ENCODE measurements at regions not wholly inside any gene's neighbourhood (a gene's known extent, or its start where the extent isn't known, plus 50 kb on each side); places are given as distances from the start of the nearest gene placed in this dataset.
"Not testable (repeated sequence)": the region's sequence is repeated elsewhere in the genome, so short reads cannot be mapped to it uniquely, and the experiment has no call there.

DNA sequence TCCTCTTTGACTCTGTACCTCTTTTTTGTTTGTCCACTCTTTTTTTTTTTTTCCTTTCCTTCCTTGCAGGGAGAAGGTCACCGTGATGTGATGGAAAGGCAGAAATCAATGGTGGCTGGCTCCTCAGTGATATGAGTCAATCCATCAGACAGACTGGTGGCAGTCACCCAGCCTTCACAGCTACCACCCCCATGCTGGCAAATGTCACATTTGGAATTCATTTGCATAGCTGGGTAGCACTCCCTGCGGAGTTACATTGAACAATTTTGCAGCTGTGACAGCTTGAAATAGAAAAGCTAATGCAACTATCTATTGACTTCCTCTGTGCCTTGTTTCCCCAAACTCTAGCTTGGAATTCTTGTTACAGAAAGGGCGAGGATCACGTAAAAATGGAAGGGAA is 668.4 kb downstream of the C6orf118 start:
- no peak for DNase-seq (ENCODE audit: extremely low spot score)
- CTCF ChIA-PET = no interaction called here
- POLR2A ChIA-PET = no interaction called here
- TF ChIP-seq LEF1 (IDR thresholded peaks at IDR 0.05; ENCODE audit: borderline replicate concordance) = no peak
- TF ChIP-seq, protein P1, sequence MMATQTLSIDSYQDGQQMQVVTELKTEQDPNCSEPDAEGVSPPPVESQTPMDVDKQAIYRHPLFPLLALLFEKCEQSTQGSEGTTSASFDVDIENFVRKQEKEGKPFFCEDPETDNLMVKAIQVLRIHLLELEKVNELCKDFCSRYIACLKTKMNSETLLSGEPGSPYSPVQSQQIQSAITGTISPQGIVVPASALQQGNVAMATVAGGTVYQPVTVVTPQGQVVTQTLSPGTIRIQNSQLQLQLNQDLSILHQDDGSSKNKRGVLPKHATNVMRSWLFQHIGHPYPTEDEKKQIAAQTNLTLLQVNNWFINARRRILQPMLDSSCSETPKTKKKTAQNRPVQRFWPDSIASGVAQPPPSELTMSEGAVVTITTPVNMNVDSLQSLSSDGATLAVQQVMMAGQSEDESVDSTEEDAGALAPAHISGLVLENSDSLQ (IDR thresholded peaks at IDR 0.05) = no peak
- TF ChIP-seq SUZ12 (IDR thresholded peaks at IDR 0.05) = no peak
- no peak for TF ChIP-seq FOXA1 (IDR thresholded peaks at IDR 0.05)
- TF ChIP-seq BHLHE40 (IDR thresholded peaks at IDR 0.05; ENCODE audit: borderline replicate concordance) = no peak
- TF ChIP-seq HDGF (IDR thresholded peaks at IDR 0.05; ENCODE audit: borderline replicate concordance) = no peak
- no peak for TF ChIP-seq TARDBP (IDR thresholded peaks at IDR 0.05)
- TF ChIP-seq FOXK2 (IDR thresholded peaks at IDR 0.05) = no peak
- TF ChIP-seq CTBP1 (IDR thresholded peaks at IDR 0.05; ENCODE audit: borderline replicate concordance) = no peak
- TF ChIP-seq ZNF384 (IDR thresholded peaks at IDR 0.05) = no peak

DNA sequence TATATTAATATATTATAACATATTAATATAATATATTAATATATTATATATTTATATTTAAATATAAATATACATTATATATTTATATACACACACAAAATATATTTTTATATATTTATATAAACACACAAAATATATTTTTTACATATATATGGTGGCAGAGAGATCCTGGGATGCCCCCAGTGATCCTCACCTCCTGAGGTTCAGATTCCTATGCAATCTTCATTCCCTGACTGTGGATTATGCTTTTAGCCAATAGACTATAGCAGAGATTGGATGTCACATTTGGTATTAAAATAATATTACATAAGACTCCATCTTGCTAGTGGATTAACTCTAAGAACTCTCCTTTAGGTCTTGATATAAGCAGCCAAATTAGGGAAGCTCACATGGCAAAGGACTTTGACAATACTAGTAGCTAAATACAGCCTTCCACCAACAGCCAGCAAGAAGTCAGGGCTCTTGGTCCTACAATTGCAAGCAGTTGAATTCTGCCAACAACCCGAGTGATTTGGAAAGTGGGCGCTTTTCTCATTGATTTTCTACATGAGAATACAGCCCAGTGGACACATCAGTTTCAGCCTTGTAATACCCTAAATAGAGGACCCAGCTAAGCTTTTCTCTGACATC is 681.0 kb downstream of the C6orf118 start:
- ChIA-PET CTCF (no interaction called here), POLR2A (no interaction called here)
- TF ChIP-seq FOXK2 (IDR thresholded peaks at IDR 0.05) = no peak
- TF ChIP-seq CTBP1 (IDR thresholded peaks at IDR 0.05; ENCODE audit: borderline replicate concordance) = no peak
- TF ChIP-seq, protein P1 (IDR thresholded peaks at IDR 0.05) = no peak
- TF ChIP-seq ELF4 (IDR thresholded peaks at IDR 0.05) = no peak
- no peak for TF ChIP-seq TARDBP (IDR thresholded peaks at IDR 0.05)
- TF ChIP-seq NFRKB (IDR thresholded peaks at IDR 0.05) = no peak
- no peak for TF ChIP-seq LEF1 (IDR thresholded peaks at IDR 0.05; ENCODE audit: borderline replicate concordance)
- no peak for TF ChIP-seq SUZ12 (IDR thresholded peaks at IDR 0.05)
- TF ChIP-seq L3MBTL2 (conservative IDR thresholded peaks at IDR 0.05) = no peak
- no peak for TF ChIP-seq BHLHE40 (IDR thresholded peaks at IDR 0.05; ENCODE audit: borderline replicate concordance)
- TF ChIP-seq ZNF384 (IDR thresholded peaks at IDR 0.05) = no peak
- no peak for TF ChIP-seq FOXM1 (IDR thresholded peaks at IDR 0.05; ENCODE audit: borderline replicate concordance)
- TF ChIP-seq FOXA1 (IDR thresholded peaks at IDR 0.05) = no peak
- TF ChIP-seq HDGF (IDR thresholded peaks at IDR 0.05; ENCODE audit: borderline replicate concordance) = no peak
- TF ChIP-seq ARNT (IDR thresholded peaks at IDR 0.05) = no peak
- TF ChIP-seq SP1 (IDR thresholded peaks at IDR 0.05) = no peak
- no peak for DNase-seq (ENCODE audit: extremely low spot score)

DNA sequence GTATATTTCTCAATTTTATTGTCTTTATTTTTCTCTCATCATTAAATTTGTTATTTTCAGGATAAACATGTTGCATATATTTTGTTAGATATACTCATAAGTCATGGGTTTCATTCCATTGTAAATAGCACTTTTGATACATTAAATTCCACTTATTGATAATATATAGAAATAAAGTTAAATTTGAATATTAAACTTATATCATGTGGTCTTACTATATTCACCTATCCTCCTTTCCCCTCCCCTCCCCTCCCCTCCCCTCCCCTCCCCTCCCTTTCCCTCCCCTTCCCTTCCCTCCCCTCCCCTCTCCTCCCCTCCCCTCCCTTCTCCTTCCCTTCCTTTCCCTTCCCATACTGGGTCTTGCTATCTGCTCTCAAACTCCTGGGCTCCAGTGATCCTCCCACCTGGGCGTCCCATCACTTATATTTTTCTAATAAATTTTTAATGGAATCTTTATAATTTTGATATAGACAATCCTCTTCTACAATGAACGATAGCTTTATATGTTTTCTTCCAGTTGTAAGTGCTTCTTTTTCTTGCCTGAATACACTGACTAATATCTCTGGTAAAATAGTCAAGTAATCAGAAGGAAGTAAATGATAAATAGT is 692.4 kb downstream of the C6orf118 start:
- CTCF ChIA-PET = no interaction called here
- no peak for DNase-seq (ENCODE audit: extremely low spot score)
- POLR2A ChIA-PET = no interaction called here
- TF ChIP-seq, protein P1 (IDR thresholded peaks at IDR 0.05) = no peak
- TF ChIP-seq L3MBTL2 (conservative IDR thresholded peaks at IDR 0.05) = no peak
- TF ChIP-seq NFRKB (IDR thresholded peaks at IDR 0.05) = no peak
- no peak for TF ChIP-seq SUZ12 (IDR thresholded peaks at IDR 0.05)
- no peak for TF ChIP-seq FOXK2 (IDR thresholded peaks at IDR 0.05)
- no peak for TF ChIP-seq CTBP1 (IDR thresholded peaks at IDR 0.05; ENCODE audit: borderline replicate concordance)
- TF ChIP-seq HDGF (IDR thresholded peaks at IDR 0.05; ENCODE audit: borderline replicate concordance) = no peak
- no peak for TF ChIP-seq FOXM1 (IDR thresholded peaks at IDR 0.05; ENCODE audit: borderline replicate concordance)
- TF ChIP-seq FOXA1 (IDR thresholded peaks at IDR 0.05) = no peak
- TF ChIP-seq TARDBP (IDR thresholded peaks at IDR 0.05) = no peak
- no peak for TF ChIP-seq LEF1 (IDR thresholded peaks at IDR 0.05; ENCODE audit: borderline replicate concordance)
- TF ChIP-seq SP1 (IDR thresholded peaks at IDR 0.05) = no peak
- no peak for TF ChIP-seq BHLHE40 (IDR thresholded peaks at IDR 0.05; ENCODE audit: borderline replicate concordance)

DNA sequence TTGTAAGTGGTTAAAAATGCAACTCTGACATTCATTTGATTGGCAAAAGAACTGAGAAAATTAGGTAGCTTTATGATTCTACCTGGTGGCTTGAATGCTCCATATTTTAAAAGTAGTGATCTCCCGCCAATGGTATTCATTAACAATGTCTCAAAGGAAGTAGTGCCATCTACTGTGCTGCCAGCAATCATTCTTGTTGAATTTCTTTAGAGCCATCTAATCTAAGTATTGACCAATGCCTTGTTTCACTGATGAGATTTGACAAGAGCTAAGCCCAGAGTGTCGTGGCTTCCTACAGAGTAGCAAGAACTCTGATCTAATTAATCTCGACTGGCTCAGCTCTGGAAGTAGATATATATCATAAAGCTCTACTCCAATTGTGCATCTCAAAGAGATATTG is 696.7 kb downstream of the C6orf118 start:
- DNase-seq (ENCODE audit: extremely low spot score) = no peak
- CTCF ChIA-PET = no interaction called here
- TF ChIP-seq FOXK2 (IDR thresholded peaks at IDR 0.05) = no peak
- TF ChIP-seq TARDBP (IDR thresholded peaks at IDR 0.05) = no peak
- TF ChIP-seq BHLHE40 (IDR thresholded peaks at IDR 0.05; ENCODE audit: borderline replicate concordance) = no peak
- TF ChIP-seq CTBP1 (IDR thresholded peaks at IDR 0.05; ENCODE audit: borderline replicate concordance) = no peak
- no peak for TF ChIP-seq SP1 (IDR thresholded peaks at IDR 0.05)
- TF ChIP-seq FOXA1 (IDR thresholded peaks at IDR 0.05) = no peak
- TF ChIP-seq FOXM1 (IDR thresholded peaks at IDR 0.05; ENCODE audit: borderline replicate concordance) = no peak
- no peak for TF ChIP-seq LEF1 (IDR thresholded peaks at IDR 0.05; ENCODE audit: borderline replicate concordance)
- POLR2A ChIA-PET = no interaction called here

DNA sequence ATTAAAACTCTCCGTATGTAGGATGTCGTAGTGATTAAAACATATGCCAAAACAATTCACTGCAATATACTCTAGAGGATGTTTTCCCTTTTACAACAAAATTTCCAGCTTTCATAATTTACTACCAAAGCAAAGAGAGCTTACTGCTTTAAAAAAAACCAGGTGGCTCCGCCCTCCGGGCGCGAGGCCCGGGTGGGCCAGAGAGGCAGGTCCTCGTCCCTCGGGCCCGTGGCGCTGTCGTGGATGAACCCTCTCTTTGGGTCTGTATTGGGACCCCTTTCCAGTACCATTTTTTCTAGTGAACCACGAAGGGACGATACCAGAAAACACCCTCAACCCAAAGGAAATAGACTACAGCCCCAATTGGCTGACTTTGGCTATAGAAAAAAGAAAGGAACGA is 698.5 kb downstream of the C6orf118 start:
- CTCF ChIA-PET; DNase-seq (ENCODE audit: extremely low spot score); POLR2A ChIA-PET: not testable (repeated sequence)

DNA sequence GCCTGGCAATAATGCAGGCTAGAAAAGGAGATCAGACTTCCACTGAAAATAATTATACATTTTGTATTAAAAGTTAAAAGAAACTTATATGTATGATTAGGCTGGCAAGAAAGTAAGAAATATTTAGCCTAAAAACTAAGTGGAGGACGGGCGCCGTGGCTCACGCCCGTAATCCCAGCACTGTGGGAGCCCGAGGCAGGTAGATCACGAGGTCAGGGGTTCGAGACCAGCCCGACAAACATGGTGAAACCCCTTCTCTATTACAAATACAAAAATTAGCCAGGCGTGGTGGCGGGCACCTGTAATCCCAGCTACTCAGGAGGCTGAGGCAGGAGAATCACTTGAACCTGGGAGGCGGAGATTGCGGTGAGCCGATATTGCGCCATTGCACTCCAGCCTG is 707.0 kb downstream of the C6orf118 start:
- POLR2A ChIA-PET; DNase-seq (ENCODE audit: extremely low spot score); CTCF ChIA-PET: not testable (repeated sequence)

DNA sequence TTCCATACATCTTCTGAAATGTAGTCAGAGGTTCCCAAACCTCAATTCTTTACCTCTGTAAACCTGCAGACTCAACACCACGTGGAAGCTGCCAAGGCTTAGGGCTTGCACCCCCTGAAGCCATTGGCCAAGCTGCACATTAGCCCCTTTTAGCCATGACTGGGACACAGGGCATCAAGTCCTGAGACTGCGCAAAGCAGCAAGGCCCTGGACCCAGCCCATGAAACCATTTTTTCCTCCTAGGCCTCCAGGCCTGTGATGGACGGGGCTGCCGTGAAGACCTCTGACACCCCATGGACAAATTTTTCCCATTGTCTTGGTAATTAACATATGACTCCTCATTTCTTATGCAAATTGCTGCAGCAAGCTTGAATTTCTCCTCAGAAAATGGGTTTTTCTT is 727.8 kb downstream of the C6orf118 start:
- no peak for DNase-seq (ENCODE audit: extremely low spot score)
- ChIA-PET CTCF (no interaction called here), POLR2A (no interaction called here)
- TF ChIP-seq FOXK2 (IDR thresholded peaks at IDR 0.05) = no peak
- no peak for TF ChIP-seq HDGF (IDR thresholded peaks at IDR 0.05; ENCODE audit: borderline replicate concordance)

Data from HEK293T (cell line).